SIG-M5 treated with dmso at 0.1 percent for 504 hours (cell line): ENCODE measurements at regions not wholly inside any gene's neighbourhood (a gene's known extent, or its start where the extent isn't known, plus 50 kb on each side); places are given as distances from the start of the nearest gene placed in this dataset.

Experiments used
- DNase-seq: peaks from one replicate; lab custom pipeline; 2025; ENCODE audit not compliant: unreplicated experiment; lab: John Stamatoyannopoulos, UW

DNA sequence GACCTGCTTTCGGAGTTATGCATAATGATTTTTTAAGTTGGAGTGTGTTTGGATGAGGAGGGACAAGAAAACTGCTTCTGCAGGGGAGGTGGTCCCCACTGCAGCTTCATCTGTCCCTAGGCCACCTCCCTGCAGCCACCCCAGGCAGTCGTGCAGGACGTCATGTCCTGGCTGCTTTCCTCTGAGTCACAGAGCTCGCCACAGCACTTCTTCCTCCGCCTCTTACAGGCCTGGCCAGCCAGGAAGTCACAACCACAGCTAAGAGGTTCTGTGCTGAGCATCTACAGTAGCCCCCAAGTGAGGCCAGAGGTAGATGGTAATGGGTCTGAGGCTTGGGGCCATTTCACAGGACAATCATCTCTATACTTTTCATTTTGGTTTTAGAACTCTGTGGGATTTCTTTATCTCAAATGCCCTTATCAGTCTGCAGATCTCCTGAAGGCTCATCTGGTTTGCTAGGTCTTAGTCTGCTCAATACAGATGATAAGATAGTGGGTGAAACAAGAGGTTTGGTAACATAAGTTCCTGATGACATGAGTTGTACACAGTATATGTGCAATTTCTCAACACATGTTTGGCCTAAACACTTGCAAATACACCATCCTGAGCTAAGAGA is 106.4 kb downstream of the ARF6 start:
- DNase-seq: peak; percentile 62

DNA sequence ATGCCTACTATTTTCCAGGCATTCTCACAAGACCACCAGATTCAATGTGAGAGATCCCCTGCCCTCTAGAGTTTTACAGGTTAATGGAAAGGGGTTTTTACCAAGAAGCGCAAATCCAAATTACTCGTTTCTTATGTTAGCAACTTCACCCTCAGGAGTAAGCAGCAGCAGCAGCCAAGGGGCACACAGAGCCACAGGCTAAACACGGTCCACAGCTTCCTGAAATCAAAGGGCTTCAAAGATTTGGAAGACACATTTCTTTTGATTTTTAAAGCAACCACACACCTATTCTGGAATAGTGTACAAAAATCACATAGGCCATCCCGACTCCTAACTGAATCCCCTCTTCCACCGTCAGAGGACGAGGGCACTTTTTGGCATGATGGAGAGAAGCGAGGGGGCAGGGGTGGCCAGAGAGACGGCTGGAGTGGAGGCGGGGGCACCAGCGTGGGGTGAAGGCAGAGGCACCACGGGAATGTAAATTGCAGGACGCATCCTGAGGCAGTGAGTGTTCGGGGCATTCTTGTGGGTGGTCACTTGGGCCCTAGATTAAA is 107.0 kb downstream of the ARF6 start:
- DNase-seq: no peak

DNA sequence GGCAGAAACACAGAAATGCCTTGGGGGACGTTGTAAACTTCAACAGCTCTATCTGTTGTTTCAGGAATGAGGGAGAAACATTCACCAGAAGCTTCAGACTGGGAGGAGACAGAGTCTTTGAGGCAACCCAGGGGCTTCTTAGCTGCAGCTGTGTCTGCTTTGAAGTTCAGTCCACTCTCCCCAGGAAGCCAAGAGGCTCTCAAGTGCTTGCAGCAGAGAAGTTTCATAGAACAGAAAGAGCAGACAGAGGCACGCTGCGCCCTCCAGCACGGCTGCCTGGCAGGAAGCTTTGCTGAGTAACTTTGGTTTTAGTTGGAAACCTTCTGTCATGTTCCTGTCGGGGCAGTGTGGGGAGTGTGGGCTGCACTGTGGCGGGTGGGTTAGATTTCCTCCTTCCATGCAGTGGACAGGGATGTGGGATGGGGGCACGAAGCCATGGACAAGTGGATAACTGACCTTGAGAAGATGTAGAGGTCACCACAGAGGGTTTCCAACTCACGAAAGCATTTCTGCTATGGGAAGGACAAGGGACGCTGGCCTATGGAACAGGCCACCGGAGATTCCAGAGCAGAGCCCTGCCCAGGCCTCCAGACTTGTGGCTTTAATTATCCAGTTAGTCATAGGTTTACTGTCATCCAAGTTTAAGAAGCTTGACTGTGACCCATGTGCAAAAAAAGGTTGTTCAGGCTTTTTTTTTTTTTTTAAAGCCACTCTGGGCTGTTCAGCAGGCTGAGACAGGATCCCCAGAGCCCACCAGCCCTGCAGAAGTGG is 107.7 kb downstream of the ARF6 start:
- peak; percentile 47 for DNase-seq

DNA sequence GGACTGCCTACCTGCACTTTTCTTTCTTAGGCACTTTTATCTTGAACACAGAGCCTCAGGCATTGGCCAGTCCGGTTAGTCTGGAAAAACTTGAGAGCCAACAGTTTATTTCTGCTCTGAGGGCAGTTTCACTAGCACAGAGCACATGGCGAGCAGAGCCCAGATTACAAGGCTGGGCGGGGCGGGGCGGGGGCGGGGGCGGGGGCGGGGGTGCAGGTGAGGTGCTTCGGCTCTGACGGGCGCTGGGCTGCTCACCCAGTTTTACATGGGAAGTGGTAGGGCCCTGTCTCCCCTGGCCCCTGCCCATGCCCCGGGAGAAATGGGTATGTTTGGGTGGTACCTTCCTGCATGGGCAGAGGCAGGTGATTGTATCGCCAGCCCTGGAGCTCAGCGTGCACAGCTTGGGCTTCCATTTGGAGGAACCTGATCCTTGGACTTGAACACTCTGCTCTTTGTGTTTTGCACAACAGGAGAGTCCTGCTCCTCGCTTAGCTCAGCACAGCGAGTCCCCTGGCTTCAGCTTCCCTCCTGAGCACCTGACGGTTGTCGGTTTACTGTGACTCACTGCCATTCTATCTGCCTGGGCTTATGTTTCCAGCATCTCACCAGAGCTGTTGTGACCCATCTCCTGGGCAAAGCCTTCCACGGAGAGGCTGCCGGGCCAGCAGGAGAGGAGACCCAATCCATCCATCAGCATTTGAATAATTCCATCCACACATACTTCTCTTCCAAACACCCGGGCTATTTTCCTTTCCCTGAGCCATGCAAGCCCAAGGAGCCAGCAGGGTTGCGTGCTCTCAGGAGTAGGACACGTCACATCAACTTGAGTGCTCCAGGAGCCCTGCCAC is 108.5 kb downstream of the ARF6 start:
- DNase-seq: peak; percentile 47

DNA sequence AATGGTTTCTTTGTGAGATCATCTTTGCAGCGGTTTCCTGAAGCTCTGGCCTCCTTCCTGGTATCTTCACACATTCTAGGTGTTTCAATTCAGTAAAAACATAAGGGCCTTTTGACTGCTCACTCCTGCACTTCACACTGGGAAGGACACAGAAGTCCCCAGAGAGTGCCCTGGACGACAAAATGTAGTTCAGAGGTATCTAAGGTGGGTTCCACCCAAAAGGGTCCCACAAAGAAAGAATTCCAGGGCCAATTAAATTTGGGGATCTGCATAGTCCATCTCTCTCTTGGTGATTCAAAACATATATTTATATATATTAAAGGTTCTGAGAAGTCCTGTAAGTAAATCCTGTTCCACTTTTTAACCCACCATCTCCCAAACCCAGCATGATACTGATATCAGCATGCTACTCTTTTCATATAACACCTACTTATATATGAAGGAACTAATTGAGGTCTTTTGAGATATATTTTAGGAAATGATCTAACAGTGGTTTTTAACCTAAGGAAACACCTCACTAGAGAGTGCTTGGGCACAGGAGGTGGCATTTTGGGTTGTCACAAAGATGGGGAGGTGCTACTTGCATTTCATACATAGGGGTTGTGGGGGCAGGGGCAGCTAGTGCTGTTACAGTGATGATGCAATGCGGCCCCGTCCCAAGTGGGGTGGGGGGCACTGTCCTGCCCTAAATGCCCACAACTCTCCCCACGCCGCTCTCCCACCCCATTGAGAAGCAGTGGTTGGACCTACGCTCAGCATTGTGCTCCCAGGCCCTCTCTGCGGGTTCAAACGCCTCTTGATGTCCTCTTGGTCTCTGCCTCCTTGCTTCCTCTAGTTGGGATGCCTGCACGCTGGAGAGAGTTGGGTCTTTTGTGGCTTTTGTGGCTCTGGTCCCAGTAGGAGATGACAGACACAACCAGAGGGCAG is 109.4 kb downstream of the ARF6 start:
- peak; percentile 13 for DNase-seq

DNA sequence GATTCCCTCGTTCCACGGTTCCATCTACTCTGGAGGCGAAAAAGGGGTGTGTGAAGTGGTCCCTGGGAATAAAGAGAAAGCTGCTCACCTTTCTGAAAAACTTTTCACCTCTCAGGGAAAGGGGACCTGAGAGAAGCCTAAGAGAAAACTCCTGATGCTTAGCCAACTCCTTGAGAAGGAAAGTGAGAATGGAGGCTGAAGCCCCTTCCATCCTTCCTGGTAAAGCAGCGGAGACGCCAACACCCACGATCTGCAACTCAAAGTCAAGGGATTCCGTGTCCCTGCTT is 110.0 kb downstream of the ARF6 start:
- DNase-seq: no peak

DNA sequence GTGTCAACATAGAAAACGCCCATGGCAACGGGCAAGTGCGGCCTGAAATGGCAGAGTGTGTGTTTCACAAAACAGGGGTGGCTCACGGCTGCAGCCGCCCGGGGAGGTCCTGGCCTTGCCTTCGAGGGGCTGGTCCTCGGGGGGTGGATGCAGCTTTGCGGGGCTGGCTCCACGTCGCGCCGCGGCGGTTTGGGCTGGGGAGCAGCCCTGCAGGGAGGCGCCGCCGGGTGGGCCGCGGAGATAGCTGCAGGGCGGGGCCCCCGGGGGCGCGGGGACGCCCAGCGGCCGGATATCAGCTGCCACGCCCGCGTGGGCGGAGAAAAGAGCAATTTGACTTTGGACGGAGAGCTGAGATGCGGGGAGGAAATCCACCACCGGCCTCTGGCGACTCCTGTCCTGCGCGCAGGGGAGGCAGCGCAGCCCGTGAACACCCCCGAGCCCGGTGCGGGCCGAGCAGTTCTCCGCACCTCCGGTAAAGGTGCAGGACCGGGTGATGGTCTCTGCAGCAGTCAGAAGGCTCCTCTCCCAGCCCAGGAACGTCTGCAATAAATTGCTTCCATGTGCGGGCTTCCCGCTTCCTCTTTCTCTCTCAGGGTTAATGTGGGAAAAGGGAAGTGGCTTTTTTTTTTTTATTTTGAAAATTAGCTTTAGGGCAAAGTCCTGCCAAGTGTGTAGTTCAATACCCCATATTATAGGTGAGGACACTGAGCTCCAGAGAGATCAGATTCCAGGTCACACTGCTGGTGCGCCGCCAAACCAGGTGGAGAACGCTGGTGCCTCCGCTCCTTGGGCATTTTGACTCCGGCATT is 110.5 kb downstream of the ARF6 start:
- DNase-seq: peak; percentile 82

DNA sequence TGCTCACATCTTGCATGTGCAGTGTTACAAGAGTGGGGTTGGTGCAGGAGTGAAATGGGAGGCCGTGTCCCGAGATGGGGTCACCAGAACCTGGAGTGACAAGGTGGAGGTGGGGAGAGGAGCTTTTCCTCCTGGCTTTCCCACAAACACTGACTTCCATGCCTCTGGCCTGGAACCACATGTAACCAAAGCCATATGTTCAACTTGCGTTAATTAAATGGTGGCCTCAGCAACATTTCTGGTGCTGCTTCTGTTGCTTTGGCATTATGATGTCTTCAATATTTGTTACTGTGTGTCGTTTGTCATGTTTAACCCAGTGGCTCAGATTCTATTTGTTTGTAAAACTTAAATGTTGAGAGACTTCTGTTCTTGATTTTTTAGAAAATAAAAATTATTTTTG is 110.2 kb downstream of the VCPKMT start:
- no peak for DNase-seq

DNA sequence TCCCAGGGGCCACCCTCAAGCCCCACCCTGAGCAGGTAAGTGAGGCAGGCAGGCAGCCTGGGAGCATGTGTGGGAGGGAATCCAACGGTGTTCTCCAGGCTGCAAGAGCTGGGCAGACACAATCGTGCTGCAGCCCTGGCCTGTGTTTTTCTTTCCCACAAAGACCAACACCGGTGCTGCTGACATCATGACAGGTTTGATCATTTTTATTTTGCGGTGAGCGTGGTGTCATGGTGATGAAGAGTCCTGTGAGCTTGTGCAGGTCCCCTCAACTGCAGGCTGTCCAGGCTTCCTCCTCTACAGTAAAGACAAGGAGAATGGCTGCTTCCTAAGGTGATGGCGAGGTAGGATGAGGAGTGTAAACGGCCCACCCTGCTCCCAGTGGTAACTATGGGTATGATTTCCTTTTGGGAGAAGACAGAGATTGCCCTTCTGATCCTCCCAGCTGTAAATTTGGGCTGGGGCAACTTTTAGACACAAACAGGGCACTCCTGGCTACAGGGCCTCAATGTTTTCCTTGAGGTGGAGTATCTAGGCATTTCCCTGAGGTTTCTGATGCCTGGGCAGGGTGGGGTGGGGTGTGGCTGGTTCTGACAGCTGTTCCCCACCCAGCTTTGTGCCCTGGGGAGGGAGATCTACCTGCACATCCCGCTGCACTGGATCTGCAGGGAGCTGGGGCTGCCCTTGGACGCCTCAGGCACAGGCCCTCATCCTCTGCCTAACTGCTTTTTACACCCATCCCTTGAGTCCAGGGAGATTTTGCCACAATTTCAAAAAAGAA is 109.1 kb downstream of the VCPKMT start:
- DNase-seq: no peak

DNA sequence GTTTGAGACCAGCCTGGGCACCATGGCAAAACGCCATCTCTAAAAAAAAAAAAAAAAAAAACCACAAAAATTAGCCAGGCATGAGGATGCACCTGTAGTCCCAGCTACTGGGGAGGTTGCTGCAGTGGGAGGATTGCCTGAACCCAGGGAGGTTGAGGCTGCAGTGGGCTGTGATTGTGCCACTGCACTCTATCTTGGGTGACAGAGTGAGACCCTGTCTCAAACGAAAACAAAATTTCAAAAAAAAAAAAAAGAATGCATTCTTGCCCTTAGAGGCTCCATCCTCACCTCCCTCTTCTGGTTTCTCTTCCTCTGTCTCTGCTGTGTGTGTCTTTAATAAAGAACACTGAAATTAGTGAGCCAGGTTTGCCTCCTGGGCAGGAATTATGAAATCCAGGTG is 107.8 kb downstream of the VCPKMT start:
- no peak for DNase-seq

DNA sequence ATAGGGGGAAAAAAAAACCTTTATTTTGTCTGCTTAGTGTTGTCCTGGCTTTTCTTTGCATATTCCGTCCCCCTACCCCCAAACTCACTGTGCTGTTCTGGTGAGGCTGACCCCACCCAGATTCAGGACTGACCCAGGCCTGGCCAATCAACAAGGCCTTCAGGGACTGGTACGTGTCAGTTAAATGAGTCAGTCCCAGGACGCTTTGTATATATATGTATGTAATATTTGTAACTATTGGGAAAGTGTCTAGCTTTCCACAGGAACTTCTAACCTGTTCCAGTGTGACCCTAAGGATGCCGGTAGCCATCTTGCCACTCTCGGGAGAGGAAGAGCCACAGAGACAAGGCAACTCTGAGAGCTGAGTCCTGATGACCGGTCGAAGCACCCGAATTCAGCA is 107.4 kb downstream of the VCPKMT start:
- no peak for DNase-seq

DNA sequence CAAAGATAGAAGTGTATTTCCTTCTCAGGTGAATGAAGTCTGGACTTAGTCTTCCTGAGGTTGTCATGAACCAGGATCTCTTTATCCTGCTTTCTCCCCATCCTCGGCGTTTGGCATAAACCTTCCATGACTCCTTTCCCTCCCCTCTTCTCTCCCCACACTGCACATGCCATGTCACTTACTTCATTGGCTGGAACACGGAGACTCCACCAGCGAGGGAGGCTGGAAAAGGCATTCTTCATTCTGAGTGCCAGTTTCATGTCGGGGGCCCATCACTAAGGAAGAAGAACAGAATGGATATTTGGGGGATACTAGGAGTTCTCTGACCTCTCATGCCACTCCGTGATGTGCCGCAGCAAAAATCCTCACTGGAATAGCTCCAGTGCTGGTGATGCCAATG is 105.6 kb downstream of the VCPKMT start:
- DNase-seq: no peak

DNA sequence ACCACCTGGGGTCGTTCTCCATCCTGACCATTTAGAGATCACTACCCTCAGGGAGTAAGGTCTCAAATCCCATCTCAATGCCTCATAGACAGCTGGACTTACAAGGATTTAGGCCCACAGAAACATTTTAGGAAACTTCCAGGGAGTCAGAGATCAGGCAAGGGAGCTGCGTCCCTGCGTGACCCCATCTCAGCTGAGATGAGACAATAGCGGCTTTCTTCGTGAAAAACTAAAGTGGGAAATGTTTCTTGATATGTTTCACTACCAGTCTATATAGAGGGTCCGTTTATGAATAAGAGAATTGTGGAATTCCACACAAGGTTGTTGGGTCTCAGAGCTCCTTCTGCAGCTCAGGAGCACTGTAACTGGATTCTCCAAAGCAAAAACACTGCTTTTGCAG is 105.1 kb downstream of the VCPKMT start:
- no peak for DNase-seq

DNA sequence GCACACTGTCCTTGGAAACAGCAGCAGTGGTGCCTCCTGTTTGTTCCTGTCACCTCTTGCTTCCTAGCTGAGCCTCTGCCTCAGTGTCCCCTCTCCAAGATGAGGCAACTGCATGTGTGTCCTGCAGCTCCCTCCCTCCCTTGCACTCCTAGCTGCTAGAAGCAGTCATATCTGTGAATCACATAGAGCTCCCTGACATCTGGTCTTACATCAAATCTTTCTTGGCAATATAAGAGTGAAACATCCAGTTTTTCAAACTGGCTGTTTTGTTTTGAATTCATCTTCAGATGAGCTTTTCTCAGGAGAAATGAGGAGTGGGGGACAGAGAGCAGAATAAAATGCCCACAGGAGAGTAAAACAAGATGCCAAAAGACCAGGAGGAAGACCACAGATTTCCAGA is 103.7 kb downstream of the VCPKMT start:
- no peak for DNase-seq

DNA sequence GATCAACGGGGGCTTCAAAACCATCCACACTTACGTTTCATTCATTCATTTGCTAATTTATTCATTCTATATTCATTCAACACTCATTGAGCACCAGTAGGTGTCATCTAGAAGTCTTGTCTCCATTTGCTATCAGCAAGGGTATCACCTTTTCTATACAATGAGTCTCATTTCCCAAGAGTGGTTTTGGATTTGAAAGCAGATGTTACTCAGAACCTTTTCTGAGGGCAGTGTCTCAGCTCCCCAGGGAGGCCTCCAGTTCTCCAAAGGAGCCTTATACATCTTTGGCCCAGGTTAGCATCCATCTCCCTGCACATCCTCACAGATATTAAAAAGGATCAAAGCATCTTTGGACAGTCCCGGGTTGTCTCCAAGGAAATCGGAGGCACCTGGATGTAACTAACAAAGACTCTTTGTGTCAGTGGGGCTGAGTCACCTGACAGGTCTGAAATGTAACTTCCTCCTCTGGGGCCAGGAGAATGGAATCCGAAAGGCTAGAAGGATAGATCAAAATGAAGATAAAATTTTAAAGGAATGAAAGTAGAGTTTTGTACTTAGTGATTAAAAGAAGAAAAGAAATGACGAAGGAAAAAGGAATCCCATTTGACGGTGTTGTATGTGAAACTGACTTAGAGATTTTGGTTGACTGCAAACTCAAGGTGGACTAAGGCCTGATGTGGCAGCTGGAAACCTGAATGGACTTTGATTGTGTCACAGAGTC is 103.0 kb downstream of the VCPKMT start:
- DNase-seq: no peak

DNA sequence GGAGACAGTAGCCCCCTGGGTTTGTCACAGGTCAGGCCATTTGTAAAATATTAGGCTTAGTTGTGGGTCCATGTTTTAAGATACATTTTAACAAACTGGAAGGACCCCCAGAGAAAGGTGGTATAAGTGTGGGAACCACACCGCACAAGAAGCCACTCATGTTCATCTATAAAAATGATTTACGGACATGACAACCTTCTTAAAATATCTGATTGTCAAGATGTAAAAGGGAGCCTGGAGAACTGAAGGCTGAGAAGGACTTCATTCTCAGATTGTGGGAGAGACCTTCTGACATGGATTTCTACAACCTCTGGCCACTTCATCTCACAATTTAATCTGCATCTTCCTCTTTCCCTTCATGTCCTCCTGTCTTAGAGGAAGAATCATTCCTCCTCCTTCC is 102.4 kb downstream of the VCPKMT start:
- DNase-seq: no peak

DNA sequence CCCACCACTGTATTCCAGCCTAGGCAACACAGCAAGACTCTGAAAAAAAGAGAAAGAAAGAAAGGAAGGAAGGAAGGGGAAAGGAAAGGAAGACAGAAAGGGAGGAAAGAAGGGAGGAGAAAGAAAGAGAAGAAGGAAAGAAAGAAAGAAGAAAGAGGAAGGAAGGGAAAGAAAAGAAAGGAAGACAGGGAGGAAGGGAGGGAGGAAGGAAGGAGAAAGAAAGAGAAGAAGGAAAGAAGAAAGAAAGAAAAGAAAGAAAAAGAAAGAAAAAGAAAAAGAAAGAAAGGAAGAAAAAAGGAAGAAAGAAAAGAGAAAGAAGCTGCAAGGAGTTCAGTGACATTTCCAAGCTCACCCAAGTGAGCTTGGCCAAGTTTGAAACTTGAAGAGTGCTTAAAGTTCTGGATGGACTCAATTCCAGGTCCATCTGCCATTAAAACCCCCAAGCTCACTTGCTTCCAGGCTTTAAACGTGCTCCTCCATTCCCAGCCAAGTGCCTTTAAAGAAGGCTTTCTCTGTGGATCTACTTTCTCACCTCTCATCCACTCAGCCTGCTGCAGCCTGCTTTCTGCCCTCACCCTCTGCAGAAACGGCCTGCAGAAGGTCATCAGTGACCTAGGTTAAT is 101.5 kb downstream of the VCPKMT start:
- no peak for DNase-seq

DNA sequence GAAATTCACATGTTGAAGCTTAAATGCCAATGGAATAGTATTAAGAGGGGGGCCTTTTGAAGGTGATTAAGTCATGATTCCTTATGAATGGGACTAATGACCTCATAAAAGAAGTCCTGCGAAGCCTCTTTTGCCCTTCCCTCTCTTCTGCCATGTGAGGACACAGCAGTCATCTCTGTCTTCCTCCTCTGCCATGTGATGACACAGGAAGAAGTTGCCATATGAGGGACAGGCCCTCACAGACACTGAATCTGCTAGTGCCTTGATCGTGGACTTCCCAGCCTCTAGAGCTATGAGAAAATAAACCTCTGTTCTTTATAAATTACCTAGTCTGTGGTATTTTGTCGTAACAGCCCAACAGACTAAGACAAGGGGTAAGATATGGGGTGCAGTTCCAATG is 100.7 kb downstream of the VCPKMT start:
- DNase-seq: no peak
